Right atrium auricular region (tissue), 2 donors: ENCODE measurements at regions not wholly inside any gene's neighbourhood (a gene's known extent, or its start where the extent isn't known, plus 50 kb on each side); places are given as distances from the start of the nearest gene placed in this dataset.

Source experiments
- DNase-seq: peaks from one replicate; pipeline ENCODE4 v3.0.0-alpha.2; 2019; ENCODE audit warnings: low spot score
- H3K27ac ChIP-seq, 2 donors: fragments of 200-600 bp; sonication (generic); 1 replicate in 1 of 2; 2 replicates in 1 of 2; pipeline ENCODE4 v1.5.1; 2016 to 2019
- H3K27me3 ChIP-seq, 2 donors: fragments of 200-600 bp; sonication (generic); one replicate each; pipeline versions ENCODE4 v1.5.1 to v1.6.0; 2017 to 2019
- H3K36me3 ChIP-seq: fragments of 200-600 bp; sonication (generic); one replicate; pipeline ENCODE4 v1.5.1; 2016
- H3K4me1 ChIP-seq, 2 donors: fragments of 200-600 bp; sonication (generic); one replicate each; pipeline versions ENCODE4 v1.5.1 to v1.6.0; 2017 to 2019
- H3K4me3 ChIP-seq, 2 donors: fragments of 200-600 bp; sonication (generic); 1 replicate in 1 of 2; 2 replicates in 1 of 2; pipeline ENCODE4 v1.5.1; 2017 to 2019; ENCODE audit warnings: mild to moderate bottlenecking in 1 of 2, moderate library complexity in 1 of 2
- H3K9me3 ChIP-seq, 2 donors: fragments of 200-600 bp; sonication (generic); one replicate each; pipeline ENCODE4 v1.5.1; 2019
- TF ChIP-seq, protein P1 (sequence below), 2 donors: fragments of 200-600 bp; sonication (generic); IDR thresholded peaks; one replicate each; pipeline ENCODE4 v1.5.1; 2019; ENCODE audit warnings: antibody characterized with exemption in 2 of 2

DNA sequence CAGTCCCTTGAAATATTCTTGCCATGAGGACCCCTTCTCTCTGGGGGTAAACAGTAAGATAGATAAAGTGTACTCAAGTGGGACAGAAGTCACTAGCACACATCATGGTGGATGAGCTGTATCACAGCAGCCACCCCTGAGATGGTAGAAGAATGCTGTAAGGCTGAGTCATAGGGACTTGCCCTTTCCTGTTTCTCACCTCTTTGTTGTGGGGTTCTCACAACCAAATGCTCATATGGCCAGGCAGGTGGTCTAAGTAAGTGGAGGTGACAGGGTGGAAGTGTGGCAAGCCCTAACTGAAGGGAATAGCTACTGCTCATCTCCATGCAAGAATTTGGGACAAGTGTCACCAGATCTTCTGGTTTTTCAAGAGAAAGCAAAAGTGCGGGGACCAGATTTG lies 202.7 kb upstream of the SLC14A2 start:
- Histone ChIP-seq H3K36me3 (no peaks in the 10 kb centered on the region), H3K9me3 (no peaks in the 10 kb centered on the region), H3K4me3 (no peak overlapping the region), H3K27ac (no peak overlapping the region), H3K4me1 (no peaks in the 10 kb centered on the region), H3K27me3 (no peaks in the 10 kb centered on the region)
- no peak for DNase-seq
- TF ChIP-seq, protein P1, sequence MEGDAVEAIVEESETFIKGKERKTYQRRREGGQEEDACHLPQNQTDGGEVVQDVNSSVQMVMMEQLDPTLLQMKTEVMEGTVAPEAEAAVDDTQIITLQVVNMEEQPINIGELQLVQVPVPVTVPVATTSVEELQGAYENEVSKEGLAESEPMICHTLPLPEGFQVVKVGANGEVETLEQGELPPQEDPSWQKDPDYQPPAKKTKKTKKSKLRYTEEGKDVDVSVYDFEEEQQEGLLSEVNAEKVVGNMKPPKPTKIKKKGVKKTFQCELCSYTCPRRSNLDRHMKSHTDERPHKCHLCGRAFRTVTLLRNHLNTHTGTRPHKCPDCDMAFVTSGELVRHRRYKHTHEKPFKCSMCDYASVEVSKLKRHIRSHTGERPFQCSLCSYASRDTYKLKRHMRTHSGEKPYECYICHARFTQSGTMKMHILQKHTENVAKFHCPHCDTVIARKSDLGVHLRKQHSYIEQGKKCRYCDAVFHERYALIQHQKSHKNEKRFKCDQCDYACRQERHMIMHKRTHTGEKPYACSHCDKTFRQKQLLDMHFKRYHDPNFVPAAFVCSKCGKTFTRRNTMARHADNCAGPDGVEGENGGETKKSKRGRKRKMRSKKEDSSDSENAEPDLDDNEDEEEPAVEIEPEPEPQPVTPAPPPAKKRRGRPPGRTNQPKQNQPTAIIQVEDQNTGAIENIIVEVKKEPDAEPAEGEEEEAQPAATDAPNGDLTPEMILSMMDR (IDR thresholded peaks at IDR 0.05) = no peak

DNA sequence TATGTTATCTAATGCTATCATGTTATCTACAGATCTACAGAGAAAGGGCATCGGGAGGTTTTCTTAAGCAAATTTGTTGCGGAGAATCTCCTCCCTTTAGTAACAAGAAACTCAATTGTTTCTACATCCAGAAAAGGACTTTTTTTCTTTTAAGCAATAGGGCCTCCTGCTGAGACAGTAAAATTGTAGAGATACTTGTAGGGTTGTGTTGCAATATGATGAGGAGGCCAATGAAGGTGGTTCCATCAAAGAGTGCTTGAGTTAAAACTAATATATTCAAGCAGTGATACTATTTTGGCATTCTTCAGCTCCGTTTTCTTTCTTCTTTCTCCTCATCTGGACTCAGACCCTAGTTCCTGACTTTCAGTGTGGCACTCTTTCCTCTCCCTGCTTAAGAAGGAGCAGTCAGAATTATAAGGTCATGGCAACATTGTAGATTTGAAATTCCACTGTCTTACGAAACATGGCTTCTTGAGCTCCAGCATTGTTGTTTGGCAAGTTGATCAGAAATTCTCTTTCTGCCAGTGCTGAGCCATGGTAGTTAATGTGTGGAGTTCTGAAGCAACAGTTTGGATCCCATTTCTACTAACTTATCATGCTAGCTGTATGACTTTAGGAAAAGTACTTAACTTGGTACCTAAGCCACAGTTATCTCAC lies 202.0 kb upstream of the SLC14A2 start:
- Histone ChIP-seq H3K4me1 (no peaks in the 10 kb centered on the region), H3K27me3 (no peaks in the 10 kb centered on the region), H3K9me3 (no peaks in the 10 kb centered on the region), H3K4me3 (no peak overlapping the region), H3K27ac (no peak overlapping the region), H3K36me3 (no peaks in the 10 kb centered on the region)
- DNase-seq = no peak
- TF ChIP-seq, protein P1 (IDR thresholded peaks at IDR 0.05) = no peak

DNA sequence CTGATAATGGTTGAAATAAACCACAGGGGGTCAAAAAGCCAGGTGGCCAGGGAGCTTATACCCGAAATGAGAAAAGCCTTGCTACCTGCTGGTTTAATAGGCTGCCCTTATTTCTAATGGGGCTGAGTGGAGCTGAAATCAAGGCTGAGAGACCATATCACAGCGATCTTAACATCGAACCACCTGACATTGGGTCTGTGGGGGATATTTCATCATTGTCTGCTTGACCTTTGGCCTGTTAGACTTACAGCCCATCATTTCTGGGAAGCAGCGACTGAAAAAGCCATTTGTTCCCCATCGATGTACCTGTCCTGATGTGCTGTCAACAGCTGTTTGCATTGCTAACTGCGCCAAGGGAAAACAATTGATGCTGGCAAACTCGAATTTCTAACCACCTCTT lies 199.7 kb upstream of the SLC14A2 start:
- Histone ChIP-seq H3K4me3 (no peak overlapping the region), H3K9me3 (no peaks in the 10 kb centered on the region), H3K27me3 (no peaks in the 10 kb centered on the region), H3K36me3 (no peaks in the 10 kb centered on the region), H3K4me1 (no peaks in the 10 kb centered on the region), H3K27ac (no peak overlapping the region)
- no peak for DNase-seq
- TF ChIP-seq, protein P1 (IDR thresholded peaks at IDR 0.05) = no peak

DNA sequence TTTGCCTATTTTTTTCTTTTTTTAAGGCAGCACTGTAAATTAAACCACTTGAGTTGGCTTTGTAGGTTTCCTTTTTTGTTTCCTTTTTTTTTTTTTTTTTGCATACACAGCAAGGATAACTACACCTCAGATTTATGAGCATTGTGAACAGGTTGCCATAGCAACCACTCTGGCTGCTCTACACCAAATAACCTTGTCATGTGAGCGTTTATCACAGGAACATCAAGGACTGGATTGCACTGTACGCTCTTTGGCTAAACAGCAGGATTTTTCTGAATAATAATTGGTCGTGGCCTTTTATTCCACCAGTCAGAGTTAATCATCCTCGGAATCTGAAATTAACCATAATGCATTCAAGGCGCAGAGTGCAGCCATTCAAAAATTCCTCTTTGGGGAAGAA lies 199.1 kb upstream of the SLC14A2 start:
- Histone ChIP-seq H3K4me3 (no peak overlapping the region), H3K27ac (no peak overlapping the region), H3K27me3 (no peaks in the 10 kb centered on the region), H3K9me3 (no peaks in the 10 kb centered on the region), H3K36me3 (no peaks in the 10 kb centered on the region), H3K4me1 (no peaks in the 10 kb centered on the region)
- no peak for DNase-seq
- TF ChIP-seq, protein P1 (IDR thresholded peaks at IDR 0.05) = no peak

DNA sequence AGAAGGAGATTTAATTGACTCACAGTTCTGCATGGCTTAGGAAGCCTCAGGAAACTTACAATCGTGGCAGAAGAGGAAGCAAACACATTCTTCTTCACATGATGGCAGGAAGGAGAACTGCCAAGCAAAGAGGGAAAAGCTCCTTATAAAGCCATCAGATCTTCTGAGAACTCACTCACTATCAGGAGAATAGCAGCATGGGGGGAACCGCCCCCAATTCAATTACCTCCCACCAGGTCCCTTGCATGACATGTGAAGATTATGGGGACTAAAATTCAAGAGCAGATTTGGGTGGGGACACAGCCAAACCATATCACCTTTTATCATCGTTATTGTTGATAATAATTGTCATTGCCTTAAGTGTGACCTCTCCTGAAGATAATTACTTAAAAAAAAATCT lies 197.9 kb upstream of the SLC14A2 start:
- Histone ChIP-seq H3K4me1 (no peaks in the 10 kb centered on the region), H3K9me3 (no peaks in the 10 kb centered on the region), H3K4me3 (no peak overlapping the region), H3K27ac (no peak overlapping the region), H3K27me3 (no peaks in the 10 kb centered on the region), H3K36me3 (no peaks in the 10 kb centered on the region)
- TF ChIP-seq, protein P1 (IDR thresholded peaks at IDR 0.05) = no peak
- DNase-seq = no peak

DNA sequence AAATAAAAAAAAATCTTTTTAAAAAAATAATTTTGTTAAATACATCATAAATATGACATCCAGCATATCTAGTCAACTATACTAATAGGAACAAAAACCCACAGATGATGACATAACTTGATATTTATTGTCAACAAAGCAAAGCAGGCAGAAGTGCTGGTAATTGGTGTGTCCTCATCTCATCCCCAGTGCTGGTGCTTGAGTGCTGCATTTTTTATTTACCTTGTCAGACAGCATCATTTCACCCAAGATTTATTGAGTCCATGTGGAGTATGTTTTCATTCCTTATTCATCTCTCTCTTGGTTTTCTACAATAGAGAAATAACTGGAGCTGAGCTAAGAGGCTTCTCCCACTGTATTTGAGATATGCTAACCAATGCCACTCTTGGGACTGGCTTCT lies 191.6 kb upstream of the SLC14A2 start:
- H3K4me3 ChIP-seq = no peak overlapping the region
- no peak overlapping the region for H3K27ac ChIP-seq
- TF ChIP-seq, protein P1 (IDR thresholded peaks at IDR 0.05) = no peak
- no peak for DNase-seq
- no peaks in the 10 kb centered on the region for H3K36me3 ChIP-seq
- no peaks in the 10 kb centered on the region for H3K4me1 ChIP-seq
- no peaks in the 10 kb centered on the region for H3K9me3 ChIP-seq
- no peaks in the 10 kb centered on the region for H3K27me3 ChIP-seq
